ENCODE measurements at regions not wholly inside any gene's neighbourhood (a gene's known extent, or its start where the extent isn't known, plus 50 kb on each side); places are given as distances from the start of the nearest gene placed in this dataset.

DNA sequence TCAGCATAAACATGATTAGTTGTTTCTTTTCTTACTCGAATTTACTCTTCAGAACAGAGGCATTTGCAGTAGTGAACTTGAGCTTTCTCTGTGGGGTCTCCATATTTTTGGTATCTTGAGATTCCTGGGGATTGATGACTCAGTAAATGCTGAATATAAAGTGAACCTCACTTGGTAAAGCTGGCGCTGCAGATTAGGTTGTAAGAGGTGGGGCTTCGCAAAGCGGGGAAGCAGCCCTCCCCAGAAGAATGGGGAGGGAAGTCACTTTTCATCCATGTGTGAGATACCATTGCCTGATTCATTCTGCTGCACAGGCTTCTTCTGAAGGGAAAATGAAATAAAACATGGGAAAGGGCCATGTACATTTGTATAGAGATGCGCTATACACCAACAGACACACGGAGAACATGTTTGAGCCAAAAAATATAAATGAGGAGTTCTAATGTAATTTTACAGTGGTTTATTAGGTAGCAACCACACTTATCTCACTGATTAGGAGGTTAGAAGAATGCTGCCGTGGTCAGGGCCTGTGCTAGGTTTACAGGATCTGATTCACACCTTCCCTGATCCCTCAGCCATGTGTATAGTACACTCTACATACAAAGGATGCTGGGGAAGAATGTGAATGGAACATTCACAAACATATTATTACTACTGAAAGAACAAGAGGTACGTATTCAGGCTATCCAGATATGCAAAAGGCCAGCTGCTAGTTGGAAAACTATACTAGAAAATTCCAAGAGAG is 63.5 kb downstream of the DNTTIP2 start:
- DNase-seq: no peak

DNA sequence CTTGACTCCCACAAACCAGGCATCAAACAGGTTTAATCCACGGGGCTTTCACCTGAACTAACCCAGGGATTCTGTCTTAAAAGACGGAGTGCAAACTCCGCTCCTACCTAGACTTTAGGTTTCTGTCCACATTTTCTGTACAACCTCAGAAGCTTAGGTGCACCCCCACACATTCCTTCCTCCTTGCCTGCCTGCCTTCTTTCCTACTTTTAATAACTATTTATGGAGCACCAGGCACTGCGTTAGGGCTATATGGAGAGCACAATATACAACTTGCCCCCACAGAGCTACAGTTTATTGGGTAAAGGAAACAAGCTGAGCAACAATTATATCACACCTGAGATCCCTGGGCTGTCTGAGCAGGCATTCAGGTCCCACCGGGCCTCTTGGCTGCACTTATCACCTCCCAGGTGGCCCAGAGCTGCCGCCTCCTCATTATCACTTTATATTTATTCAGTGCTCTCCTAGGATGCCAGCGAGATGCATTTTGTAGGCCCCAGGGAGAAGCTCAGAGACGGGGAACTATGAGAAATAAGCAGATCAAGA is 64.1 kb downstream of the DNTTIP2 start:
- DNase-seq: no peak

DNA sequence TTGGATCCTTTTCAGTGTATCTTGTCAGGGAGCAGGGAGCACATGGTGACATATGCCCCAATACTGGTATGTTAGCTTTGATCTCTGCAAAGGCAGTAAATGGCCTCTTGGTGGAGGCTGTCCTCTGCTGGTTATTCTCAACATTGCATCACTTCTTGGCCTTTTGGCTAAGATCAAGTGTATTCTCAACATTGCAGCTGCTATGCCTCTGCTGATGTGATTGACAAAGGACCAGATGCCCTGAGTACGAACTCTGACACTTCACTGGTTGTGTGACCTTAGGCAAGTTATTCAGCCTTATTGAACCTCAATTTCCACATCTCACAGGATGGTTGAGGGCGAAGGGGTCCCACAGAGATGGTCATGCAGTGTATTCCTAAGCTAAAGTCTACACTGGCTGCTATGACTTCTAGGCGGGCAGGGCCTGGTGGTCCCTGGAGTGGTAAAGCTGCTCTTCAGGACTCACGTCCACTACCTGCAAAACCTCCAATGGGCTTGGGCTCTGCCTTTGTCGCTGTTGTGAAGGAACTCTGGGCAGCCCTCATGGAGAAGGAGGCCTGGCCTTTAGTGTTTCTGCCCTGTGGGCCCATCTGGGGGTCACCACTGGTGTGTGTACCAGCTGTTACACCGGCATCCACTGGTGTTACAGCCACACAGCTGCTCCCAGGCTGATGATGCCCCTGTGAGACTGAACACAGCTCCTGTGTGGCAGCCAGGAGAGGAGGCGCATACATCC is 64.8 kb downstream of the DNTTIP2 start:
- peak; percentile 81 for DNase-seq

DNA sequence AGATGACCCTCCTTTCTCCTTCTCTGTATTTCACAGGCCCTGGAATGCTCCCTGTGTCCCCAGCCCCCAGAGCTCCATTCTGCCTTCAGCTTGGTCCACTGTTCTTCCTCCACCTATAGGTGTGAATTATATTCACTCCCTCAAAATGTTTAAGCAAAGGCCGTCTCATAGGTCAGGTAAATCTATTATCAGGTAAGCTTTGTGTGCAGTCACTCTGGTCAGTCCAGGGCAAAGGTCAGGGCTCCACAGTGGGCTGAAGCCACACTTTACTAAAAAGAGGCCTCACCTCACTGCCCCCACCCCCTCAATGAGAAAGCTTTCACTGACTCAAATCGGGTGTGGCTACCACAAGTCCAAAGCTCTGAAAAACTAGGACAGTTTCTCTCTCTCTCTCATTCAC is 65.9 kb downstream of the DNTTIP2 start:
- DNase-seq: no peak

GRCh38 chr1:93811326-93812065 is 67.5 kb downstream of the DNTTIP2 start:
- peak; percentile 44 for DNase-seq

- peak; percentile 68 for DNase-seq
Measured at GRCh38 chr1:93810316-93810715, 68.7 kb downstream of the DNTTIP2 start.

GRCh38 chr1:93808871-93809270 is 70.1 kb downstream of the DNTTIP2 start:
- DNase-seq: no peak

DNA sequence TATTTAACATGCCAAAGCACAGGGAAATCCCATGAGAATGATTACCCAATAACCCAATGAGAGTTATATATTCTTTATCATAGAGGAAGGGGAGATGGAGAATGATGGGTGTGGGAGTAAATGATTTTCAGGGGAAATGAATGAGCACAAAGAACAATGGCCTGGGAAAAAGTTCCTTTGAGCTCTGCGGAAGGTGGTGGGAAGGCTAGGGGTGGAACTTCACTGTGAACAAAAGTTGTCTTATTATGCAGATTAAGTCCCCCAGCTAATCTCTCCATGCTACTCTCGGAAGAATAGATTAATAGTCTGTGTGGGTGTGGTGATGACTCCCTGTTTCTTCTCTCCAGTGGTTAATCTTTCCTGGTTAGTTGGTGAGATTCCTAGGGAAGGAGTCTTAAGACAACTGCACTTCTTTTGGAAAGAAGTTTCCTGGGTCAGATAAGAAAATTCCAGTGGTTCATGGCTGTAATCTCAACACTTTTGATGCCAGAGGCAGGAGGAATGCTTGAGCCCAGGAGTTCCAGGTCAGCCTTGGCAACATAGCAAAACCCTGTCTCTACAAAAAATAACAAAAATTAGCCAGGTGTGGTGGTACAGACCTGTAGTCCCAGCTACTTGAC is 71.6 kb downstream of the DNTTIP2 start:
- no peak for DNase-seq

DNA sequence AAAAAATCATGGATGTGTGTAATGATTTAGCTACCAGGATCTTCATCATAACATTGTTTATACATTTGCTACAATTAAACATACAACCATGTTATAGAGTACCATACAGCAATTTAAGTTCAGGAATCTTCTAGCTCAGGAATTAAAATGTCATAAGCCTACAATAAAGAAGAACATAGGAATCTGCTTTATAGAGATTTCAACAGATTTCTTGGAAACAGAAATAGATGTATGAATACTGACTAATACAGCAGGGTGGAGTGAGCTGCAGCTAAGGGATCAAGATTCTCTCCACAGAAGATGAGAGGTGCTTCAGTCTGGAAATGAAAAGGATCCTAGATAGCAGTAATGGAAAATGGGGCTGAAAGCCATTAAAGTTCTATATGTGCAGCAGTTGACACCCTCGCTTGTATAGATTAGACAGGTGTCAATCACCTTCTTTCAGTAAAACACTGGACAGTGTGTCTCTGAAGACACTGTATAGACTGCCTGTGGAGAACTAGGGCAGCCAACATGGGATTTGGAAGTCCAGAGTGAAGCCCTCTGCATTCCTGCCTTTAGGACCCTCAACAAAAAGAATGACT is 73.9 kb downstream of the DNTTIP2 start:
- DNase-seq: no peak

DNA sequence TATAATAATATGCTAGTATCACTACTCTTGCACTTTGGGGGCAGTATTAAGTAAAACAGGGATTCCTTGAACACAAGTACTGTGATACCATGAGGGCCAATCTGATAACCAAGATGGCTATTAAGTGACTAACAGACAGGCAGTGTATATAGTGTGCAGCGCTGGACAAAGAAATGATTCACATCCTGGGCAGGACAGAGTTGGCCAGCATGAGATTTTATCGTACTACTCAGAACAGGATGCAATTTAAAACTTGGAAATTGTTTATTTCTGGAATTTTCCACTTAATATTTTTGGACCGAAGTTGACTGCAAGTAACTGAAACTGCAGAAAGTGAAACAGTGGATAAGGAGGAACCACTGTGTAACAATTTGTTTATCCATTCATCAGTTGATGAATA is 74.6 kb downstream of the DNTTIP2 start:
- DNase-seq: peak; percentile 90

- DNase-seq: no peak
Measured at GRCh38 chr1:93801471-93801870, 77.5 kb downstream of the DNTTIP2 start.

GRCh38 chr1:93800856-93801255 is 78.2 kb downstream of the DNTTIP2 start:
- DNase-seq: no peak

DNA sequence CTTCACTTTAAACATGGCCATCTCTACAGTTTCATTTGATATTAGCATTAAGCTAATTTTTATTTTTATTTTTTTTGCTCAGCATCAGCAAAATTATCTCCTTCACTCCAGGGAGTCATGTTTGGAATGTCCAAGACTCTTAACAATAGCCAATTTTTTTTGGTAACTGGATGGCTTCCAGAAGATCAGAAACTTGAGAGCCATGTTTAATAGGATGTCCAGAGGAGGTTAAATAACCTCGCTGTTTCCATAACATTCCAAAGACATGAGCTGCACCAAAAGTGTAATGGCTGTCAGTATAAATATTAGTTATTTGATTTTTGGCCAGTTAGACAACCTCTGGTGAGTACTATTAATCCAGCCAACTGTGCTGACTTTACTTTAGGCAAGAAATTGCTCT is 80.7 kb downstream of the DNTTIP2 start:
- peak; percentile 95 for DNase-seq

GRCh38 chr1:93784538-93784937 is 94.5 kb downstream of the DNTTIP2 start:
- no peak for DNase-seq

DNA sequence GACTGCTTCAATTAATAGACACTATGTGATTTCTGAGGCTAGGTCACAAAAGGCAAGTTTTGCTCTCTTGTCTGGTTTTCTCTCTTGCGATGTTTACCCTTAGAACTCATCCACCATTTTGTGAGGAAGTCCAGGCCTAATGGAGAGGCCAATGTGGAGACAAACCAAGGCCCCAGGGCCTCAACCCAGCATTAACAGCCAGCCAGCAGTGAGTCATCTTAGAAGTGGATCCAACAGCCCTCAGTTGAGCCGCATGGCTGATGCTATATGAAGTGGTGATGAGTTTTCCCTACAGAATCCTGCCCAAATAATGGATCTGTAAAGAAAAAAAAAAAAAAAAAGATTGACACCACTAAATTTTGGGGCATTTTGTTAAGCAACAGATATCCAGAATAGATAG is 95.1 kb downstream of the DNTTIP2 start:
- no peak for DNase-seq

- DNase-seq: peak; percentile 83
Measured at GRCh38 chr1:93779540-93780165, 98.0 kb upstream of the BCAR3 start.

GRCh38 chr1:93778457-93778856 is 96.8 kb upstream of the BCAR3 start:
- DNase-seq: no peak

- DNase-seq: no peak
Measured at GRCh38 chr1:93777255-93777654, 95.6 kb upstream of the BCAR3 start.

GRCh38 chr1:93776728-93777127 is 95.1 kb upstream of the BCAR3 start:
- no peak for DNase-seq

DNA sequence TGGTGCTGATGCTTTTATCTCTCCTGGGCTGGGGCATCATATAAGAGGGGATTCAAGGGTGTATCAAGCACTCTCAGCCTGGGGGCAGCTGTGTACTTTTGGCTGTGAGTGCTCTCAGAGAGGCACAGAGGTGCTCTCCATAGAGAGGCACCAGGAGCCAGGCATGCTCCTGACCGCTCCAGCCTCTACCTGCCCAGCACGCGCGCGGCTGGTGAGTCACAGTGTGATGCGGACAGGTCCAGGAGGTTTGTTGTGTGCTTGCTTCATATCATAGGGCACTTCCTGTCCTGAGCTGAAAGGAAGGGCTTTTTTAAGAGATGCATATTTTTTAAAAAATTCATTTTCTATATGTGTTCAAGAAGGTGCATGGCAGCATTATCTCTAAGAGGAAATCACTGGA is 93.6 kb upstream of the BCAR3 start:
- DNase-seq: no peak

DNA sequence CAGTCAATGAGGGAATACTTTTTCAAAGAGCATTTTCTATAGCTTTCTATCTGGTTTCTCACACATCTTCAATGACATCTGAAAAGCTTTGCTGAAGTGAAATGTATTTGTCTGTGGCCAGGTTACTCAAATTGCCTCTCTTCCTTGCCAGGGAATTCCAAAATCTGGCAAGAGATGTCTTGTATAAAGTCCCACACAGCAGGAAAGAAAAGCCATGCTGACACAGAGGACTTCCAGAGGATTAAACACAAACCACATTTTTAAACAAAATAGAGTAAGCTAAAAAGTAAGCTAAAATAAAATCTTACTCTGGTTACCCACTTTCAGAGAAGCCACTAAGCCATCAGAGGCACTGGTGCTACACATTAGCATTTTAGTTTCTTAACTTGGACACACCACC is 93.1 kb upstream of the BCAR3 start:
- DNase-seq: no peak

Measured in EL (cell line).